Uterus (tissue), 2 donors: ENCODE measurements at regions not wholly inside any gene's neighbourhood (a gene's known extent, or its start where the extent isn't known, plus 50 kb on each side); places are given as distances from the start of the nearest gene placed in this dataset.

Source experiments
- POLR2A ChIP-seq, 2 donors: fragments of 450-650 bp; IDR thresholded peaks; one replicate each; pipeline ENCODE4 v1.6.1; 2016; ENCODE audit warnings: antibody characterized with exemption in 2 of 2, mild to moderate bottlenecking in 1 of 2, moderate library complexity in 1 of 2
- TF ChIP-seq, protein P1 (sequence below), 4 experiments: fragments of 200-600 bp in 2 of 4; fragments of 450-650 bp in 2 of 4; sonication (generic) in 2 of 4; IDR thresholded peaks; one replicate each; pipeline ENCODE4 v1.5.1; 2016 to 2019; ENCODE audit warnings: antibody characterized with exemption in 4 of 4, mild to moderate bottlenecking in 2 of 4, moderate library complexity in 1 of 4

DNA sequence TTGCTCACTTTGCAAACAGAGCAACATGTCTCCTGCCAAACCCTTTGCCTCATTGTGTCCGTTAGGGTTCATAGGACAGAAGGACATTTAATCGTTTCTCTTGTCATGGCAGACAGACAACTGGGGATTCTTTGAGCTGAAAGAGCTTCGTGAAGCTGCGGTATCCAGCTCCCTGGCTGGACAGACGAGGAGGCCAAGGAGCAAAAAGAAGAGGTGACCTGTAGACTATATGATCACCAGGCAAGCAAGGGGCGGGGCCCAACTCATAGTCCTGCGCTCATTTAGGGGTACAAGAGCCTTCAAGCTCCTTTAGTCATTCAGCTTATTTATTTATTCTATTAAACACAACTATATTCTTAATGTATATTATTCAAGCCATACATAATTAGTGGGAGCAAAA lies 66.8 kb upstream of the VRK1 start:
- TF ChIP-seq, protein P1, sequence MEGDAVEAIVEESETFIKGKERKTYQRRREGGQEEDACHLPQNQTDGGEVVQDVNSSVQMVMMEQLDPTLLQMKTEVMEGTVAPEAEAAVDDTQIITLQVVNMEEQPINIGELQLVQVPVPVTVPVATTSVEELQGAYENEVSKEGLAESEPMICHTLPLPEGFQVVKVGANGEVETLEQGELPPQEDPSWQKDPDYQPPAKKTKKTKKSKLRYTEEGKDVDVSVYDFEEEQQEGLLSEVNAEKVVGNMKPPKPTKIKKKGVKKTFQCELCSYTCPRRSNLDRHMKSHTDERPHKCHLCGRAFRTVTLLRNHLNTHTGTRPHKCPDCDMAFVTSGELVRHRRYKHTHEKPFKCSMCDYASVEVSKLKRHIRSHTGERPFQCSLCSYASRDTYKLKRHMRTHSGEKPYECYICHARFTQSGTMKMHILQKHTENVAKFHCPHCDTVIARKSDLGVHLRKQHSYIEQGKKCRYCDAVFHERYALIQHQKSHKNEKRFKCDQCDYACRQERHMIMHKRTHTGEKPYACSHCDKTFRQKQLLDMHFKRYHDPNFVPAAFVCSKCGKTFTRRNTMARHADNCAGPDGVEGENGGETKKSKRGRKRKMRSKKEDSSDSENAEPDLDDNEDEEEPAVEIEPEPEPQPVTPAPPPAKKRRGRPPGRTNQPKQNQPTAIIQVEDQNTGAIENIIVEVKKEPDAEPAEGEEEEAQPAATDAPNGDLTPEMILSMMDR (IDR thresholded peaks at IDR 0.05) = no peak
- TF ChIP-seq POLR2A (IDR thresholded peaks at IDR 0.05) = no peak
